OCI-LY1 (cell line): ENCODE measurements at regions not wholly inside any gene's neighbourhood (a gene's known extent, or its start where the extent isn't known, plus 50 kb on each side); places are given as distances from the start of the nearest gene placed in this dataset.

Source experiments
- CTCF ChIP-seq: fragments of 200-600 bp; sonication (generic), shearing (Covaris generic); IDR thresholded peaks from 2 replicates; pipeline ENCODE4 v1.5.1; 2017; ENCODE audit warnings: mild to moderate bottlenecking, antibody characterized with exemption, low read length, moderate library complexity, mixed read lengths
- EZH2 ChIP-seq: fragments of 200-600 bp; sonication (generic), shearing (Covaris generic); IDR thresholded peaks from 2 replicates; pipeline ENCODE4 v1.8.0; 2017; ENCODE audit warnings: borderline replicate concordance, mixed run types, mild to moderate bottlenecking, antibody characterized with exemption, low read length, moderate library complexity, mixed read lengths

GRCh38 chr10:85379338-85379737, 987.3 kb downstream of the GRID1 start:
- TF ChIP-seq CTCF (no peak), EZH2 (no peak)
